ENCODE measurements at regions not wholly inside any gene's neighbourhood (a gene's known extent, or its start where the extent isn't known, plus 50 kb on each side); places are given as distances from the start of the nearest gene placed in this dataset.
"Not testable (repeated sequence)": the region's sequence is repeated elsewhere in the genome, so short reads cannot be mapped to it uniquely, and the experiment has no call there.

- DNase-seq, result no peak
Observed at GRCh38 chr6:115796829-115797228, 263.9 kb downstream of the FRK start.

DNA sequence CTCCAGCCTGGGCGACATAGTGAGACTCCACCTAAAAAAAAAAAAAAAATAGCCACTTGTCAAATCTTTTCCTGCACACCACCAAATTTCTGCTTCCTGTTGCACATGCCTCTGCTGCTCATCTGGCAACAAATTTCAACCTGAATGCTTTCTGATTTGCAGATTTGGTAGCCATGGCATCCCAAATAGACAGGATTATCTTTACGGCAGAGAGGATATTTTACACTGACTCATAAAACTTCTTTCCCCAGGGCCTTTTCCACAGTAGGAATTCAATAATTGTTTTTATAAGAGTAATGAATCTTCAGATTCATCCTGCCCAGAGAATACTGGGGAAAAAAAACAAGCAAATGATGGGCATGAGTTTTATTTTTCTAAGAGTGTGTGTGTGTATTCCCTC, 264.6 kb downstream of the FRK start:
- DNase-seq, result no peak

- DNase-seq, result no peak
Observed at GRCh38 chr6:115783402-115784061, 277.2 kb downstream of the FRK start.

GRCh38 chr6:115782612-115783011, 278.1 kb downstream of the FRK start:
- DNase-seq, result no peak

GRCh38 chr6:115773741-115774140, 286.9 kb downstream of the FRK start:
- no peak for DNase-seq

- DNase-seq, result no peak
Observed at GRCh38 chr6:115770851-115771250, 289.8 kb downstream of the FRK start.

GRCh38 chr6:115768500-115768899, 292.2 kb downstream of the FRK start:
- no peak for DNase-seq

GRCh38 chr6:115767931-115768330, 292.8 kb downstream of the FRK start:
- DNase-seq, result no peak

DNA sequence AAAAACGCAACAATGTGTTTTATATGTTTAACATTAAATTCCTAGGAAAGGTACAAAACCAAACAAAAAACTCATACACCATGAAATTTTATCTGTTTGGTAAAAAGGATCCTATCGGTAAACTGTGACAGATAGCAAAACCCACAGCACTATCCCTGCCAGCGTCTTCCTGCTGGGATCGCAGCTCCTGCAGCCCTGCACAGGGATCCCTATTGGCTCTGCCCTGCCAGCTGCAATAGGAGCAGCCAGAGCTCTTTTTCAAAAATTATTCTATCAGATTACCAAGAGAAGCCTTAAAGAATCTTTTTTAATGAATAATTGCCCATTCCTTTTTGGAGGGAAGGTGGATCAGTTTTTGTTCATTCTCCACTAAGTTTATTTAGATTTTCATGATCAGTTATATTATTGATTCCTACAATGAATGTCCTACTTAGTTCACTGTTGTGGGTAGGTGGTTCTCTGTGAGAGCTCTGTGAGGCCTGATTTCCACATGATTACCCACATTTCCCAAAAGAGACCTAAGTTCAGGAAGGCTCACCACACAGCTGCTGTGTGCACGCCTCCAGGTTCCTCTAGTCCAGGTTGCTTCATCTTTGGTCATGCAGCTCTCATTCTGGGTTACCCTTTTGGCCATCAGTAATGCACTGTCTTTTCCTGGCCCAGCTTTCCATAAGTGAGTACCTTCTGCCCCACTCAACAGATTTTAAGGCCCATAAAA, 293.8 kb downstream of the FRK start:
- no peak for DNase-seq

- DNase-seq, result no peak
Observed at GRCh38 chr6:115765966-115766365, 294.7 kb downstream of the FRK start.

- no peak for DNase-seq
Observed at GRCh38 chr6:115759051-115759450, 301.6 kb downstream of the FRK start.

DNA sequence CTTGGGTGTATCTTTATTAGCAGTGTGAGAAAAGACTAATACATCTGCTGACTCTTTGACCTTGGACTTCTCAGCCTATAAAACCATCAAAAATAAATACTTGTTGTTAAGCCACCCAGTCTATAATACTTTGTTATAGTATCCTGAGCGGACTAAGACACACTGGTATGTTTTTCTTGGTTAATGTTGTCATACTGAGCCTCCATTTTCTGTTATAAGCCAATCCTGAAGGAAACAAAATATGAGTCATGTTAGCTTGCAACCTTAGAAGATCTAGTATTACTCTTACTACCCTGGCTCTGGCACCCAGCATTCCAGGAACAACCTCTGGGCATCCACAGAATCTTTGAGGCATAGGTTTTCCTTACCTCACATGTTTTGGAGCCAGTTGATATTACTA, 307.2 kb downstream of the FRK start:
- DNase-seq, result no peak

DNA sequence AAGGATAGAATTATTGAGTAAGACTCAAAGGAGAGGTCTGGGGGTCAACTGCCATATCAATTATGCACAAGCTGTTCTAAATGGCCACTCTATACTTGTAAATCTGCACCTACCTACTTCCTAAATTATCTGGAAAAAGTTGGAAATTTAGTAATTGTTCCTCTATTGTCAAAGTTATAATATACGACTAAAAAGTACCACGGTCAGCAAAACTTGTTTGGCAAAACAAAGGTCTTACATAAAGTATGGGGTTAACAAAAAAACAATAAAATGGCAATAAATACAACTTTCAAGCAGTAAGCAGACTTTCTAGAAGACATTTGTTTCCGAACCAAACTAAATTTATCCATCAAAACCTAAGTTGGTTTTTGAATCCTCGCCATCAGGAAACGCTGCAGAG, 309.7 kb downstream of the FRK start:
- DNase-seq, result no peak

GRCh38 chr6:115750292-115750691, 310.4 kb downstream of the FRK start:
- DNase-seq, result no peak

DNA sequence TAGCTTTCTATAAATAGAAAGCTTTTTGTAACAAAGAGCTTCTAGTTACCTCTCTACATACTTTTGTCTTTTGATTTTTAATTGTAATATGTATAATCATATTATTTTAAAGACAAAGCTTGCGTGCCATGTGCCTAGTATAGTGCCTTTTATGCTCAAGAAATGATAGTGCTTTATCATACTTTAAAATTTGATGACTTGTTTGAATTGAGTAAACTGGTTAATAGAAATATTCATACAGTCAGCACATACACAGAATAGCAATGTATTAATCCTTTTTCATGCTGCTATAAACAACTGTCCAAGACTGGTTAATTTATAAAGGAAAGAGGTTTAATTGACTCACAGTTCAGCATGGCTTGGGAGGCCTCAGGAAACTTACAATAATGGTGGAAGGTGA, 313.0 kb downstream of the FRK start:
- DNase-seq, result no peak

GRCh38 chr6:115746583-115746982, 314.1 kb downstream of the FRK start:
- not testable (repeated sequence) for DNase-seq

DNA sequence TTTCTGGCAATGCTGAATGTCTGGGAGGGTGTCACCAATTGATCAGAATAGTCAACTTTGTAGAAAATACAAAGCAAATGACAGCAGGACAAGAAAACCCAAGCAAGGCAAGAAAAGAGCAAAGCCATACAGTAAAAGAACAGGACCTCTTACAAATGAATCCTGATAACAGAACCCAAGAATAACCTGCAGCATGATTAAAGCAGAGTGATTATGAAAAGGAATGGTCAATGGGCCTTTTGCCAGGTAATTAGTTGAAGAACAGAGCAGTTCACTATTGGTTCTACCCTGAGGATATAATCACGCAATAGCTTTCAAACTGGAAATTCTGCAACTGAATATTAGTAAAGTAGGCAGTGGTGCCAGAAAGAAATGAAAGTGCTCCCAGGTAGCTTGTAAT, 319.8 kb downstream of the FRK start:
- no peak for DNase-seq

- DNase-seq, result no peak
Observed at GRCh38 chr6:115735610-115736009, 325.1 kb downstream of the FRK start.

GRCh38 chr6:115733426-115733825, 327.3 kb downstream of the FRK start:
- no peak for DNase-seq

- no peak for DNase-seq
Observed at GRCh38 chr6:115729036-115729435, 331.7 kb downstream of the FRK start.

DNA sequence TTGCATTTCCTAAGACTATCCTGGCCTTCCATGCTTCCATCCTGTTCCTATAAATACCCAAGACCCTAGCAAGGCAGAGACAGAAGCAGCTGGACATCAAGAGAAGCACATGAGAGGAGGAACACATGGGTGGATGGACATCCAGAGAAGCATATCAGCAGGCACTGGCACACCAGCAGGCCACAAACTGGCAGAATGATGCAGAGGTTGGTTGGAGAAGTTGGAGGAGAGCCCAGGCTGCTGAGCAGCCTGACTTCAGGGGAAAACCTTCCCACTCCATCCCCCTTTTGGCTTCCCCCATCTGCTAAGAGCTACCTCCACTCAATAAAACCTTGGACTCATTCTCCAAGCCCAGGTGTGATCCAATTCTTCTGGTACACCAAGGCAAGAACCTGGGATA, 332.5 kb downstream of the FRK start:
- no peak for DNase-seq

DNA sequence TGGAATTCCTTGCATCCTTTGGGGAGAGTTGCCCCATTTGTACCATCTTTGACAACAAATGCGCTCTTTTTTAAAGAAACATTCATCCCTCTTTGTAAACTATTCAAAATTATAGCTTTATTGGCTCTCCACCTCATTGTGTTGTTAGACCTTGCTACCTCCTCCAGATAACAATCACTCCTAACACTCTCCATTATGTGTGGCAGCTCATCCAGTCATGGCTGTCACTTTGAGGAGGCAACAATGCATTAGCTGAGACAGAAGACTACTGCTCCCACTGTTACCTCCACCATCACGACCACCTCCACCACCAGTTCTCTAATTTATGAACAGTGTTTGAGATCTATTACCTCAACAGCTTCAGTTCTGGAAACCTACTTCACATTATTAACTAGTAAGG, 339.1 kb downstream of the FRK start:
- DNase-seq, result no peak

- no peak for DNase-seq
Observed at GRCh38 chr6:115720900-115721299, 339.8 kb downstream of the FRK start.

GRCh38 chr6:115717472-115717871, 343.2 kb downstream of the FRK start:
- no peak for DNase-seq

DNA sequence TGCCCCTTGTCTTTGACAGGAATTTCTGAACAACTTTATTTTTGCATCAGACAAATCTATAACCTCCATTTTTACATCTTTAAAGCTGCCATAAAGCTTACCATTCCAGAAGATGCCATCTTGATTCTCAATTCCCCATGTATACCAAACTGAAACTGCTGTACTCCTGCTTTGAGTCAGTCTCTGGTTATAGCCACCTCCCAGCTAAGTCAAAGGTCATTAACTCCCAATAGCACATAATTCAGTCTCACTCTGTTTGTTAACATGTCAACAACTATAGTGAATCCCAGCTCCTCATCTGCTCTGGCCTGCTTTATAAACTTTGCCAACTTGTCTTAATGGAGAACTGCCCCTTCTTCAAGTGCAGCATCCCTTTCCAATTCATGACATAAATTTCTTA, 343.6 kb downstream of the FRK start:
- DNase-seq, result no peak
